HG03378 (cell line): ENCODE measurements at regions not wholly inside any gene's neighbourhood (a gene's known extent, or its start where the extent isn't known, plus 50 kb on each side); places are given as distances from the start of the nearest gene placed in this dataset.

Experiments
- ATAC-seq: cut with Tn5 transposase; IDR thresholded peaks from one replicate; pipeline ENCODE4 v1.9.1; 2021; ENCODE audit warnings: mild to moderate bottlenecking, moderate library complexity; ENCODE audit not compliant: unreplicated experiment

GRCh38 chr10:131726967-131727366, 173.8 kb upstream of the PPP2R2D start:
- ATAC-seq = no peak

GRCh38 chr10:131727560-131727959, 173.2 kb upstream of the PPP2R2D start:
- ATAC-seq = no peak

GRCh38 chr10:131728286-131729228, 172.3 kb upstream of the PPP2R2D start:
- no peak for ATAC-seq

GRCh38 chr10:131729361-131729760, 171.4 kb upstream of the PPP2R2D start:
- no peak for ATAC-seq

- no peak for ATAC-seq
These were observed 170.7 kb upstream of the PPP2R2D start for GRCh38 chr10:131729938-131730660.

GRCh38 chr10:131730771-131731497, 169.9 kb upstream of the PPP2R2D start:
- ATAC-seq = no peak

- ATAC-seq = no peak
These were observed 168.8 kb upstream of the PPP2R2D start for GRCh38 chr10:131731780-131732630.

- ATAC-seq = no peak
These were observed 168.1 kb upstream of the PPP2R2D start for GRCh38 chr10:131732631-131733127.

GRCh38 chr10:131733596-131733995, 167.2 kb upstream of the PPP2R2D start:
- no peak for ATAC-seq

GRCh38 chr10:131735577-131735976, 165.2 kb upstream of the PPP2R2D start:
- ATAC-seq = no peak

GRCh38 chr10:131736321-131736980, 164.4 kb upstream of the PPP2R2D start:
- ATAC-seq = no peak

- no peak for ATAC-seq
These were observed 163.0 kb upstream of the PPP2R2D start for GRCh38 chr10:131737543-131738395.

- no peak for ATAC-seq
These were observed 162.4 kb upstream of the PPP2R2D start for GRCh38 chr10:131738396-131738735.

GRCh38 chr10:131739206-131739605, 161.6 kb upstream of the PPP2R2D start:
- no peak for ATAC-seq

- no peak for ATAC-seq
These were observed 158.3 kb upstream of the PPP2R2D start for GRCh38 chr10:131742500-131742951.

GRCh38 chr10:131743190-131744151, 157.3 kb upstream of the PPP2R2D start:
- ATAC-seq = peak; percentile 73

GRCh38 chr10:131744346-131744745, 156.5 kb upstream of the PPP2R2D start:
- ATAC-seq = no peak

- ATAC-seq = no peak
These were observed 155.2 kb upstream of the PPP2R2D start for GRCh38 chr10:131745591-131745990.
